Nephron (organoid): ENCODE measurements at regions not wholly inside any gene's neighbourhood (a gene's known extent, or its start where the extent isn't known, plus 50 kb on each side); places are given as distances from the start of the nearest gene placed in this dataset.
"Not testable (repeated sequence)": the region's sequence is repeated elsewhere in the genome, so short reads cannot be mapped to it uniquely, and the experiment has no call there.

Source experiments
- H3K27ac Mint-ChIP-seq, 3 experiments: 2 replicates each; pipeline ENCODE4 v1.8.0; 2020; ENCODE audit warnings: mixed read lengths in 3 of 3, mild to moderate bottlenecking in 2 of 3, moderate library complexity in 1 of 3
- H3K27me3 Mint-ChIP-seq: 2 replicates; pipeline ENCODE4 v1.8.0; 2021; ENCODE audit warnings: low read depth, mild to moderate bottlenecking, moderate library complexity, mixed read lengths
- H3K36me3 Mint-ChIP-seq: 2 replicates; pipeline ENCODE4 v1.8.0; 2020; ENCODE audit warnings: low read depth, mixed read lengths
- H3K4me1 Mint-ChIP-seq: 2 replicates; pipeline ENCODE4 v1.8.0; 2020; ENCODE audit warnings: mixed read lengths
- H3K4me3 Mint-ChIP-seq, 3 experiments: 2 replicates each; pipeline ENCODE4 v1.8.0; 2020; ENCODE audit warnings: mild to moderate bottlenecking in 3 of 3, mixed read lengths in 3 of 3, moderate library complexity in 2 of 3
- H3K9me3 Mint-ChIP-seq: 2 replicates; pipeline ENCODE4 v1.8.0; 2020; ENCODE audit warnings: mixed read lengths
- CTCF ChIP-seq, 3 experiments: fragments of 200-600 bp; sonication (generic); IDR thresholded peaks; one replicate each; pipeline ENCODE4 v1.5.0; 2021; ENCODE audit warnings: antibody characterized with exemption in 3 of 3; ENCODE audit not compliant: unreplicated experiment in 3 of 3

- H3K27me3 Mint-ChIP-seq = peaks cover 36% of the 10 kb centered on the region
These were observed 413.3 kb upstream of the RORB start for GRCh38 chr9:74083681-74084433.

GRCh38 chr9:74085384-74086037, 411.6 kb upstream of the RORB start:
- not testable (repeated sequence) for H3K36me3 Mint-ChIP-seq, H3K4me3 Mint-ChIP-seq, H3K27ac Mint-ChIP-seq, H3K9me3 Mint-ChIP-seq, H3K4me1 Mint-ChIP-seq
- peaks cover 50% of the 10 kb centered on the region for H3K27me3 Mint-ChIP-seq

More at GRCh38 chr9:74083681-74084433, 413.3 kb upstream of the RORB start:
- no peak overlapping the region for H3K27ac Mint-ChIP-seq
- H3K4me3 Mint-ChIP-seq = no peak overlapping the region
- TF ChIP-seq CTCF (IDR thresholded peaks at IDR 0.05; ENCODE audit: unreplicated experiment in 3 of 3) = no peak
- H3K9me3 Mint-ChIP-seq = no peaks in the 10 kb centered on the region
- no peaks in the 10 kb centered on the region for H3K36me3 Mint-ChIP-seq
- H3K4me1 Mint-ChIP-seq = no peaks in the 10 kb centered on the region

GRCh38 chr9:74090921-74091320, 406.2 kb upstream of the RORB start:
- peaks cover 44% of the 10 kb centered on the region for H3K27me3 Mint-ChIP-seq
- H3K4me3 Mint-ChIP-seq, H3K4me1 Mint-ChIP-seq, H3K9me3 Mint-ChIP-seq, H3K36me3 Mint-ChIP-seq, H3K27ac Mint-ChIP-seq: not testable (repeated sequence)

DNA sequence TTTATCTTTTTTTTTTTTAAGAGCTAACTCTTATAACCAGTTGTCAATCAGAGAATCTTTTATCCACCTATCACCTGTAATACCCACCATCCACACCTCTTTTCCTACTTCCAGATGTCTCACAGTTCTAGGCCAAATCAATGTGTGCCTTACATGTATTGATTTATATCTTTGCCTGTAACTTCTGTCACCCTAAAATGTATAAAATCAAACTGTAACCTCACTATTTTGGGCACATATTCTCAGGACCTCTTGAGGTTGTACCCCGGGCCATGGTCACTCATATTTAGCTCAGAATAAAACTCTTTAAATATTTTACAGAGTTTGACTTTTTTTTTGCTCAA, 404.7 kb upstream of the RORB start:
- no peaks in the 10 kb centered on the region for H3K36me3 Mint-ChIP-seq
- H3K4me1 Mint-ChIP-seq = no peaks in the 10 kb centered on the region
- TF ChIP-seq CTCF (IDR thresholded peaks at IDR 0.05; ENCODE audit: unreplicated experiment in 3 of 3) = no peak
- no peak overlapping the region for H3K4me3 Mint-ChIP-seq
- H3K27me3 Mint-ChIP-seq = peaks cover 28% of the 10 kb centered on the region
- no peak overlapping the region for H3K27ac Mint-ChIP-seq
- no peaks in the 10 kb centered on the region for H3K9me3 Mint-ChIP-seq

DNA sequence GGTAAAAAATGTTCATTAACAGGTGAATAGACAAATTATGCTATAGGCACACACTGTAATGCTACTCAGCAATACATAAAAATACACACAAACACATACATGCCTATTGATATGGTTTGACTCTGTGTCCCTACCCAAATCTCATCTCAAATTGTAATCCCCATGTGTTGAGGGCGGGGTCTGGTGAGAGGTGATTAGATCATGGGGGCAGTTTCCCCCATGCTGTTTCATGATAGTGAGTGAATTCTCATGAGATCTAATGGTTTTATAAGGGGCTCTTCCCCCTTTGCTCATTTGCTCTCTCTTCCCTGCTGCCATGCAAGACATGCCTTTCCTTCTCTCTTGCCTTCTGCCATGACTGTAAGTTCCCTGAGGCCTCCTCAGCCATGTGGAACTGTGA, 403.1 kb upstream of the RORB start:
- not testable (repeated sequence) for H3K36me3 Mint-ChIP-seq, H3K9me3 Mint-ChIP-seq, H3K27ac Mint-ChIP-seq, H3K4me1 Mint-ChIP-seq, H3K4me3 Mint-ChIP-seq
- peaks cover 12% of the 10 kb centered on the region for H3K27me3 Mint-ChIP-seq

- Mint-ChIP-seq H3K27me3 (peaks cover 5% of the 10 kb centered on the region), H3K36me3 (no peaks in the 10 kb centered on the region), H3K4me3 (no peak overlapping the region), H3K9me3 (no peaks in the 10 kb centered on the region), H3K4me1 (no peaks in the 10 kb centered on the region), H3K27ac (no peak overlapping the region)
- no peak for TF ChIP-seq CTCF (IDR thresholded peaks at IDR 0.05; ENCODE audit: unreplicated experiment in 3 of 3)
These were observed 402.4 kb upstream of the RORB start for GRCh38 chr9:74094766-74095165.

GRCh38 chr9:74095925-74096324, 401.2 kb upstream of the RORB start:
- Mint-ChIP-seq H3K4me1 (no peaks in the 10 kb centered on the region), H3K4me3 (no peak overlapping the region), H3K36me3 (no peaks in the 10 kb centered on the region), H3K27ac (no peak overlapping the region), H3K9me3 (no peaks in the 10 kb centered on the region), H3K27me3 (no peaks in the 10 kb centered on the region)
- TF ChIP-seq CTCF (IDR thresholded peaks at IDR 0.05; ENCODE audit: unreplicated experiment in 3 of 3) = no peak
